ENCODE measurements at regions not wholly inside any gene's neighbourhood (a gene's known extent, or its start where the extent isn't known, plus 50 kb on each side); places are given as distances from the start of the nearest gene placed in this dataset.

DNA sequence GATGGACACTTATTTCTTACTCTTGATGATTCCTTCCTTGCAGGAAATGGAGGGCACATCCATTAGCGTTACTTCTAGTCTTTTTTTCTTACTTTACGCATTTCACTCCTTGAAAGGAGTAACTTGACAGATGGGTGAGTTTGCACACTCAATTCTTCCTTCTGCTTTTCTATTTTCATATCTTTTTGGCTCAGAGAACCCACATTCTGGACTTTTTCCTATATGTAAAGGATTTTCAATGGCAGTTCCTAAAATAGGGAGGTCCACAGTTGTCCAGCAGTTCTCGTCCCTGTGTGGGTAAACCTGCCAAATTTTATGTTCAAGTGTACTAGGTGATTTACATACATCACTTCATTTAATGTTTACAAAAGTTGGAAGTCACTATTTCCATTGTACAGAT lies 440.0 kb upstream of the KIRREL3 start:
- Mint-ChIP-seq H3K4me1 (ENCODE audit: low read depth in 2 of 2) (no peaks in the 10 kb centered on the region), H3K27ac (no peak overlapping the region), H3K4me3 (no peak overlapping the region), H3K27me3 (peaks cover 0 to 15% of the 10 kb centered on the region in 2 donors), H3K36me3 (no peaks in the 10 kb centered on the region), H3K9me3 (peaks cover 4% of the 10 kb centered on the region)
- ATAC-seq = no peak
- no peak for DNase-seq (ENCODE audit: low spot score)

DNA sequence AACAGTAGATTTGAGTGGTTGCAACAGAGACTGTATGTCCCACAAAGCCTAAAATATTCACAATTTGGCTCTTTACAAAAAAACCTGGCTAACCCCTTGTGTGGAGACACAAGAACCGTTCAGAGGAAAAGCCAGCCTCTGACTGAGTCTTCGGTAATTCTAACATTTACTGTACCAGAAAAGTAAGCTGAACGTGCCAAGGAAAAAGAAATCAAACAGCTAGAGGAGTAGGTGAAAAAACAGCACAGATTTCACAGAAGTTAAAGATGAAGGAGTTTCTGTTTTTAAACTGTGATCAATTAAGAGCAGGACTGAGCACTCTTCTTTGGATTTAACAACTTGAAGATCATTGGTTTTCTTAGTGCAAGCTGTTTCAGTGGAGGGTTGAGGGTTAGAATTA lies 424.7 kb upstream of the KIRREL3 start:
- no peak overlapping the region for H3K27ac Mint-ChIP-seq
- H3K9me3 Mint-ChIP-seq = peaks cover 3% of the 10 kb centered on the region
- H3K36me3 Mint-ChIP-seq = no peaks in the 10 kb centered on the region
- DNase-seq (ENCODE audit: low spot score) = no peak
- ATAC-seq = no peak
- no peaks in the 10 kb centered on the region for H3K27me3 Mint-ChIP-seq
- H3K4me3 Mint-ChIP-seq = no peak overlapping the region
- H3K4me1 Mint-ChIP-seq (ENCODE audit: low read depth in 2 of 2) = no peaks in the 10 kb centered on the region

DNA sequence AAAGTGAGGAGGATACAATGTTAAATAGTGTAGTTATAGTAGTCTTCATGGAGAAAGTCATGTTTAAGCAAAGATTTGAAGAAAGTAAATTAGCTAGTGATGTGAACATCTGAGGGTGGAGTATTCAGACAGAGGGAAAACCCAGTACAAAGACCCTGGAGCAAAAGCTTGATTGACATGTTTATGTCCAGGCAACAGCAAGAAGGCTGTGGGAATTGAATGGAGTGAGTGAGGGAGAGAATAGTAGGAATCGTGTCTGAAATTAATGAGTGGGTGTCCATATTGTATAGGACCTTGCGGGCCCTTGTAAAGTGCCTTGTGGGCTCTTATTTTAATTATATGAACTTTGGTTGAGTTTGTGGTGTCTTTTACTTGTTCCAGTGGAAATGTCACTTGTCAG lies 424.1 kb upstream of the KIRREL3 start:
- H3K9me3 Mint-ChIP-seq = peaks cover 3% of the 10 kb centered on the region
- ATAC-seq = no peak
- H3K36me3 Mint-ChIP-seq = no peaks in the 10 kb centered on the region
- H3K27ac Mint-ChIP-seq = no peak overlapping the region
- DNase-seq (ENCODE audit: low spot score) = no peak
- no peak overlapping the region for H3K4me3 Mint-ChIP-seq
- no peaks in the 10 kb centered on the region for H3K27me3 Mint-ChIP-seq
- no peaks in the 10 kb centered on the region for H3K4me1 Mint-ChIP-seq (ENCODE audit: low read depth in 2 of 2)

DNA sequence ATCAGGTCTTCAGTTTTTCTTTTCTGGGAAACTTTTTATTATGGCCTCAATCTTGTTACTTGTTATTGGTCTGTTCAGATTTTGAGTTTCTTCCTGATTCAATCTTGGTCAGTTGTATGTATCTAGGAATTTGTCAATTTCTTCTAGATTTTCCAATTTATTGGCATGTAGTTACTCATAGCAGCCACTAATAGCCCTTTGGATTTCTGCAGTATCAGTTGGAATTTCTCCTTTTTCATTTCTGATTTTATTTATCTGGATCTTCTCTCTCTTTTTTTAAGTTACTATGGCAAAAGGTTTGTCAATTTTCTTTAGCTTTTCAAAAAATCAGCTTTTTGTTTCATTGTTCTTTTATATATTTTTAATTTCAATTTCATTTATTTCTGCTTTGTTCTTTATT lies 419.6 kb upstream of the KIRREL3 start:
- Mint-ChIP-seq H3K27me3 (no peaks in the 10 kb centered on the region), H3K36me3 (no peaks in the 10 kb centered on the region), H3K4me3 (no peak overlapping the region), H3K27ac (no peak overlapping the region), H3K9me3 (peaks cover 3% of the 10 kb centered on the region), H3K4me1 (ENCODE audit: low read depth in 2 of 2) (no peaks in the 10 kb centered on the region)
- no peak for ATAC-seq
- no peak for DNase-seq (ENCODE audit: low spot score)

DNA sequence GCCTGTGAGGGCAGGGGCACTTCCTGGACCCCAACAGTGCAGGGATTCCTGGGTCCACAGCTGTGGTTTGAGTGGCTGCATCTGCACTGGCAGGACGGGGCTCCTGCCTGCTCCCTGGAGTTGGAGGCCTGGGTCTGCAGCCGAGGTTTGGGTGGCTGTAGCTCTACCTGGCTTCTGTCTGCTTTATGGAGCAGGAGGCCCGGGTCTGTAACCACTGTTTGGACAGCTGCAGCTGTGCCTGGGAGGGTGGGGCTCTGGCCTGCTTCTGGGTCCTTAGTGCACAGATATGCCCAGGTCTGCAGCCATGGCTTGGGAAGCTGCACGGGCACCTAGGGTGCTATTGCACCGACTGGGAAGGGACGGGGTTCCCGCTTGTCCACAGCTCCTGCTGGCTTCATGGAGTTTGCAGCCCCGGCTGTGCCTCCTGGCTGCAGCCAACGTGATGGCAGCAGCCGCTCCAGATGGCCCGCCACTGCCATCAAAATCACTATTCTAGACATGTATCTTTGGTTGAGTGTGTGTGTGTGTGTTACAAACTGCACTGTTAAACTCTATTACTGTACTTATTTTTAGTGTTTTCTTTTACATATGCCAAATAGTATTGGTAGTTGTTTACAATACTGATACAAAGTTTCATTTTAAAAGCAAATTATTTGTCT lies 412.3 kb upstream of the KIRREL3 start:
- no peaks in the 10 kb centered on the region for H3K27me3 Mint-ChIP-seq
- H3K4me3 Mint-ChIP-seq = no peak overlapping the region
- ATAC-seq (peak; percentile 9 to 15), DNase-seq (ENCODE audit: low spot score) (no peak)
- peaks cover 4% of the 10 kb centered on the region for H3K36me3 Mint-ChIP-seq
- H3K9me3 Mint-ChIP-seq = peaks cover 8% of the 10 kb centered on the region
- no peak overlapping the region for H3K27ac Mint-ChIP-seq
- H3K4me1 Mint-ChIP-seq (ENCODE audit: low read depth in 2 of 2) = no peaks in the 10 kb centered on the region

DNA sequence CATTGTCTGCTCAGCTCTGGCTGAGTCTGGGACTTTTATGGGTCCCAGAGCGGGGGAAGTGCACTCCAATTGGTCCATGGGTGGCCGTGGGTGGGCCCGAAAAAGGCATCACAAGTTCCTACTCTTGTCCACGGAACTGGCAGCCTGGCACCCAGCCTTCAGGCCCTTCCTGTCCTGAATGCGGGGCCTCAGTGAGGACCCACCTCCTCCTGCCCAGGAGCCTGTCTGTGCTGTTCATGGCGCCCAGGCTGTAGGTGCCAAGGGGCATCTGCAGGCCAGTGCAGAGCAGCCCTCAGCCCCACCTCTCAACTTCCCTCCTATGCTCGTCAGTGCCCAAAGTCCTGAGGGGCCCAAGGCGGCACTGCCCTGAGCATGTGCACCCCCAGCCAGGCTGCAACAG lies 411.7 kb upstream of the KIRREL3 start:
- Mint-ChIP-seq H3K27me3 (no peaks in the 10 kb centered on the region), H3K4me1 (ENCODE audit: low read depth in 2 of 2) (no peaks in the 10 kb centered on the region), H3K36me3 (peaks cover 4% of the 10 kb centered on the region), H3K4me3 (no peak overlapping the region), H3K9me3 (peaks cover 8% of the 10 kb centered on the region), H3K27ac (no peak overlapping the region)
- no peak for DNase-seq (ENCODE audit: low spot score)
- ATAC-seq = peak; percentile 6 to 43

DNA sequence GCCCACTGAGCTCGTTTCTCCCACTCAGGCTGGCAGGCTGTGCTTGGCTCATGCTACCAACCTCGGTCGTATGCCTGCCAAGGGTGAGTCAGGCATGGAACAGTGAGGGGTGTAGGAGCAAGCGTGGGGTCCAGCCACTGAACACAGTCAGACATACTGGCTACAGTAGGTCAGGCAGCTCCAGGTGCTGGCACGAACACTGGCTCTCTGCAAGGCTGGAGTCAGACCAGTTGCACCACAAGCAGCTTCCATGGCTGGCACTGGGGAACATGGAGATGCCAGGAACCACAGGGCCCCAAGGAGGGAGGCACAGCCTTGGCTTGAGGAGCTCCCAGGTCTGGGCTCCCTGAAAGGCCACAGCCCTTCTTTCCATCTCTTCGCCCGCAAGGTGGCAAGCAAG lies 410.7 kb upstream of the KIRREL3 start:
- no peak overlapping the region for H3K27ac Mint-ChIP-seq
- H3K36me3 Mint-ChIP-seq = peaks cover 4% of the 10 kb centered on the region
- no peak overlapping the region for H3K4me3 Mint-ChIP-seq
- H3K27me3 Mint-ChIP-seq = no peaks in the 10 kb centered on the region
- H3K9me3 Mint-ChIP-seq = peaks cover 8% of the 10 kb centered on the region
- no peaks in the 10 kb centered on the region for H3K4me1 Mint-ChIP-seq (ENCODE audit: low read depth in 2 of 2)
- ATAC-seq = no peak
- no peak for DNase-seq (ENCODE audit: low spot score)

DNA sequence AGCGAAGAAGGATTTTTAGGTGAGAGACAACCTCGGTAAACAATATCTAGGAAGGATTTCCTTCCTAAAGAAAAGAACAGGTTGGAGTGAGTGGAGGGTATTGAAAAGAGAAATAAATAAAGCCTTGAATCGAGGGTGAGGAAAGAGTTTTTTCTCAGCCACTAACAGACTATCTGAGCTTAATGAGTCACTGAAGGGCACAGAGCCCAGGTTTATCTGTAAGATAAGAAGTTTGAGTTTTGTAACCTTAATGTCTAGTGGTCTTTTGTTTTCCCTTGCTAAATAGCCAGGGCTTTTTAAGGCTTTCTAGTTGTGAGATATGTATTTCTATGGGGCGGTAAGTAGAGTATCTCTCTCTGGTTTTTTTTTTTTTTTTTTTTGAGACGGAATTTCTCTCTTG lies 394.5 kb upstream of the KIRREL3 start:
- no peak for DNase-seq (ENCODE audit: low spot score)
- no peaks in the 10 kb centered on the region for H3K4me1 Mint-ChIP-seq (ENCODE audit: low read depth in 2 of 2)
- H3K4me3 Mint-ChIP-seq = no peak overlapping the region
- H3K36me3 Mint-ChIP-seq = no peaks in the 10 kb centered on the region
- H3K27me3 Mint-ChIP-seq = peaks cover 4 to 7% of the 10 kb centered on the region in 2 donors
- peaks cover 13% of the 10 kb centered on the region for H3K9me3 Mint-ChIP-seq
- H3K27ac Mint-ChIP-seq = no peak overlapping the region
- no peak for ATAC-seq

DNA sequence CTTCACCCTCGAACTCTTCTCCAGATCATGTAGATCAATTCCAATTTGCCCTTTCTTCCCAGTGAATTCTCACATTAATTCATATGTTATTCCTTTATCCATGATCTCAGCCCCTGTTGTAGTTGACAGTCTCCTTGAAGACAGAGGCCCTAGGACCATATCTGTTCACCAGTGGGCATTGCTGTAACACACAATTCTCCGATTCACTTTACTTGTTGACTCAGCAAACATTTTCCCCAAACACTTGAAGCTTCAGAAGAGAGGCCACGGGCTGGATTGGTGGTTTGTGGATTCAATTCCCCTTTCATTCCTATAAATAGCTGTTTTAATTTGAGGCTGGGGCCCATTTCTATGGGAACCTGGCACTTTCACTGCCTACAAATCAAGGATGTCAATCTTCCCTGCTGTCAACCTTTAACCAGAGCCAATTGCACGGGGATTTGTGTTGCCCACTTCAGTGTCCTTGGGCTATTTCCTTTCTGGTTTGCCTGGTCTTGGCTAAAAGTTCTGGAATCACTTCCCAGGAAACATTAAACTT lies 393.0 kb upstream of the KIRREL3 start:
- Mint-ChIP-seq H3K9me3 (peaks cover 13% of the 10 kb centered on the region), H3K4me1 (ENCODE audit: low read depth in 2 of 2) (no peaks in the 10 kb centered on the region), H3K27ac (no peak overlapping the region), H3K36me3 (no peaks in the 10 kb centered on the region), H3K27me3 (peaks cover 4 to 8% of the 10 kb centered on the region in 2 donors), H3K4me3 (no peak overlapping the region)
- ATAC-seq (no peak), DNase-seq (ENCODE audit: low spot score) (no peak)

DNA sequence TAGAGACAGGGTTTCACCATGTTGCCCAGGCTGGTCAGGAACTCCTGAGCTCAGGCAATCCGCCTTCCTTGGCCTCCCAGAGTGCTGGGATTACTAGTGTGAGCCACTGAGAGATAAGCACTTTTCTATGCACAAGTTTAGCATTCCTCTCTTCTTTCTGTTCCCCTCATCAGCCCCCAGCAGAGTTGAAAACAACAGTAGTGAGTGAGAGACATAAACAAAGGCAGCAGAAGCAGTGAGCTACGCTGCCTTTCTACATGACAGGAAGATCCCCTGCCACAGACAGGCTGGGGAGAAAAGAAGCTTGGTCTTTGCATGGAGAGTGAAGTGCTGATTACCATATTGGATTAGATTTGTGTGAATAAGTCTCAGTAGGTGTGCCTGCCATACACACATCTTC lies 392.0 kb upstream of the KIRREL3 start:
- no peak overlapping the region for H3K4me3 Mint-ChIP-seq
- ATAC-seq (no peak), DNase-seq (ENCODE audit: low spot score) (no peak)
- peaks cover 6 to 8% of the 10 kb centered on the region in 2 donors for H3K27me3 Mint-ChIP-seq
- H3K9me3 Mint-ChIP-seq = peaks cover 13% of the 10 kb centered on the region
- H3K4me1 Mint-ChIP-seq (ENCODE audit: low read depth in 2 of 2) = no peaks in the 10 kb centered on the region
- no peaks in the 10 kb centered on the region for H3K36me3 Mint-ChIP-seq
- no peak overlapping the region for H3K27ac Mint-ChIP-seq

DNA sequence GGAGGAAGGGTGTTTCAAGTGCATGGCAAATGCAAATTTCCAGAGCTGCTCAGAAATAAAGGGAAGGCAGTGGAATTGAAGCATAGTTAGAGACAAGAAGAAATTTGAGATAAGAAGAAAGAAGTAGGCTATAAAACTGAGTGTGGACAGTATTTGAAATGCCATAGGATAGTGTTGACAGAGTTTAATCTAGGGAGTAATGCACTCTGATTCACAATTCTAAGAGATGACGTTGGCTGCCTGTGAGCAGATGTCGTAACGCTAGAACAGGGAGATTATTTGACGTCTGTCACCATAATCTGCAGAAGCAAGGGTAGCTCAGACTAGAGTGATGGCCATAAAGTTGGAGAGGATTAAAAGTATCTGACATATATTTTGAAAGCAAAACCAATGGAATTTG lies 389.9 kb upstream of the KIRREL3 start:
- Mint-ChIP-seq H3K9me3 (peaks cover 10% of the 10 kb centered on the region), H3K4me3 (no peak overlapping the region), H3K27me3 (peaks cover 2 to 8% of the 10 kb centered on the region in 2 donors), H3K4me1 (ENCODE audit: low read depth in 2 of 2) (no peaks in the 10 kb centered on the region), H3K27ac (no peak overlapping the region), H3K36me3 (no peaks in the 10 kb centered on the region)
- DNase-seq (ENCODE audit: low spot score) (no peak), ATAC-seq (no peak)

DNA sequence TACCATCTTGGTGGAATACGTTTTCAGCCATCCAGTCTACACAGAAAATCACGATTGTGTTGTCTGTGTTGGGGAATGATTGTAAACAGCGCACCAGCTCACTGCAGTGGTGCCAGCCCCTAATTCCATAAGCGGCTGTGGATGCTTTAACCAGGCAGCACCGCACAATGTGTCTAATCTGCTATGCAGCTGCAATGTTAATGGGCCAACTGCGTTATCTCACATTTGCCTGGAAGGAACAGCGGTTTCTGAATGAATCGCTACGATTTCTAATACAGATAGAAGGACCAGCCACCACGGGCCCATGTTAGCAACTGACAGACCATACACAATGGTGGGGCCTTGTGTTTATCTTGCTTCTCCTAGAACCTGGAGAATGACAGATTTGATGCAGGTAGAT lies 384.5 kb upstream of the KIRREL3 start:
- Mint-ChIP-seq H3K27ac (no peak overlapping the region), H3K27me3 (peaks cover 1 to 2% of the 10 kb centered on the region in 2 donors), H3K4me1 (ENCODE audit: low read depth in 2 of 2) (no peaks in the 10 kb centered on the region), H3K36me3 (no peaks in the 10 kb centered on the region), H3K4me3 (no peak overlapping the region), H3K9me3 (peaks cover under 1% of the 10 kb centered on the region)
- ATAC-seq (no peak), DNase-seq (ENCODE audit: low spot score) (no peak)

DNA sequence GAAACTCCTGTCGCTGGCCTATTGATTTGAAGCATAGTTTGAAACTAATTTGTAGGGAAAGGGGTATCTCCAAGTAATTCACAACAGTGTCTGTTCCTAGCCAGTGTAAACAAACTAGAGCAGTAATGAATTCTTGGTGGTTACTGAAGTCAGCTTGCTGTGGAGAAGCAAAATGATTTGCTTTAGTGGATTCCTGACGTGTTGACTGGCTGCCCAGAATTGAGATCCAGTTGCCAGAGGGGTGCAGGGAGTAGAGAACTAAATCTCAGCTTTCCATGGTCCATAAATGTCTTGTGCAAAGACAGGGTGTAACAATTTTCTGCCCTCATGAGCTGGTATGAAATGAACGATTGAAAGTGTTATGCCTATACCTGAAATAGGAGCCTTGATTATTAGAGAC lies 382.5 kb upstream of the KIRREL3 start:
- Mint-ChIP-seq H3K27me3 (no peaks in the 10 kb centered on the region), H3K4me1 (ENCODE audit: low read depth in 2 of 2) (no peaks in the 10 kb centered on the region), H3K4me3 (no peak overlapping the region), H3K36me3 (no peaks in the 10 kb centered on the region), H3K27ac (no peak overlapping the region), H3K9me3 (no peaks in the 10 kb centered on the region)
- no peak for DNase-seq (ENCODE audit: low spot score)
- ATAC-seq = no peak

DNA sequence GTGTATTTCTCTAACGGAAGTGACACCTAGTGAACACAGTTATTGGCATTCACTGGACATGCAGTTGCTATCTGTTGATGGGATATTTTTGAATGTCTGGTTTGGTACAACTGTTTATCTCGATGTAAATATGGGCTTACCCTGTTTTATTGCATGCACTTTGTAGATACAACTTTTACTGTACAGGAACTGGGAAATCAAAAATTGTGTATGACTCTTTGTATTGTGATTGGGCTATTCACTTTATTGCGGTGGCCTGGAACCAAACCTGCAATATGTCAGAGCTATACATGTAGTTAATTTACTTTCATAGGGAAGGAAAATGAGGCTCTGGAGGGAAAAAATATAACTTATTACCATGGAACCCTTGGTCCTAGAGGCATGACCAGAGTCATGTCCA lies 380.7 kb upstream of the KIRREL3 start:
- H3K27ac Mint-ChIP-seq = no peak overlapping the region
- H3K4me3 Mint-ChIP-seq = no peak overlapping the region
- H3K4me1 Mint-ChIP-seq (ENCODE audit: low read depth in 2 of 2) = no peaks in the 10 kb centered on the region
- no peaks in the 10 kb centered on the region for H3K36me3 Mint-ChIP-seq
- DNase-seq (ENCODE audit: low spot score) = no peak
- no peak for ATAC-seq
- H3K27me3 Mint-ChIP-seq = no peaks in the 10 kb centered on the region
- no peaks in the 10 kb centered on the region for H3K9me3 Mint-ChIP-seq

DNA sequence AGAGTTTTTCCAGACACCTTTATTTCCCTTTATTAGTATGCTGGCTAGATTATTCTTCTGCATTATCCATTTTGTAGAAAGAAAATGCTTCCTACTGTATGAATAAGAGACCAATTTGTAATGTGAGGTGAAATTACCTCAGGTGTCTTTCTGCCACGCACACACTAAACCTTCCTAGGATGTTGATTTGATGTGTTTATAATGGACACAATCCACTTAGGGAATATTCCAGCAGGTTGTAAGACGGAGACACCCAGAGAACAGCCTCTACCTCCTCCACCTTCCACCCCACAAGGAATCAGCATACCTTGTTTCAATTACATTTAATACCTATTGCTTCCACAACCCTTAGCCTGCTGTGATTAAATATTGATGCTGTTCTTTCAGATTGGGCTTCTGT lies 379.1 kb upstream of the KIRREL3 start:
- H3K9me3 Mint-ChIP-seq = peaks cover 4% of the 10 kb centered on the region
- H3K4me3 Mint-ChIP-seq = no peak overlapping the region
- ATAC-seq = no peak
- H3K4me1 Mint-ChIP-seq (ENCODE audit: low read depth in 2 of 2) = no peaks in the 10 kb centered on the region
- no peaks in the 10 kb centered on the region for H3K27me3 Mint-ChIP-seq
- no peak for DNase-seq (ENCODE audit: low spot score)
- H3K27ac Mint-ChIP-seq = no peak overlapping the region
- H3K36me3 Mint-ChIP-seq = no peaks in the 10 kb centered on the region
